ENCODE measurements at regions not wholly inside any gene's neighbourhood (a gene's known extent, or its start where the extent isn't known, plus 50 kb on each side); places are given as distances from the start of the nearest gene placed in this dataset.
A peak's percentile ranks its signal among the peaks of the same experiment; 100 is the strongest.

GRCh38 chr22:22954656-22955055, 67.0 kb downstream of the IGLL5 start:
- no peak for DNase-seq (ENCODE audit: low read depth)

GRCh38 chr22:22955276-22955798, 67.7 kb downstream of the IGLL5 start:
- no peak for TF ChIP-seq CTCF (IDR thresholded peaks at IDR 0.05; ENCODE audit: control insufficient read depth, insufficient read depth, low read depth, low read length, missing control alignments)
- no peak for DNase-seq (ENCODE audit: low read depth)
- H3K4me3 ChIP-seq (ENCODE audit: control insufficient read depth, low read depth, low read length) = no peak overlapping the region

More at GRCh38 chr22:22954656-22955055, 67.0 kb downstream of the IGLL5 start:
- TF ChIP-seq CTCF (IDR thresholded peaks at IDR 0.05; ENCODE audit: control insufficient read depth, insufficient read depth, low read depth, low read length, missing control alignments) = peak; percentile 35
- no peak overlapping the region for H3K4me3 ChIP-seq (ENCODE audit: control insufficient read depth, low read depth, low read length)

- DNase-seq (ENCODE audit: low read depth) = peak; percentile 39
- no peak overlapping the region for H3K4me3 ChIP-seq (ENCODE audit: control insufficient read depth, low read depth, low read length)
- peak; percentile 91 for TF ChIP-seq CTCF (IDR thresholded peaks at IDR 0.05; ENCODE audit: control insufficient read depth, insufficient read depth, low read depth, low read length, missing control alignments)
These were observed 68.4 kb downstream of the IGLL5 start for GRCh38 chr22:22955866-22956535.

GRCh38 chr22:22957090-22957489, 69.5 kb downstream of the IGLL5 start:
- no peak for TF ChIP-seq CTCF (IDR thresholded peaks at IDR 0.05; ENCODE audit: control insufficient read depth, insufficient read depth, low read depth, low read length, missing control alignments)
- no peak overlapping the region for H3K4me3 ChIP-seq (ENCODE audit: control insufficient read depth, low read depth, low read length)
- DNase-seq (ENCODE audit: low read depth) = no peak

- DNase-seq (ENCODE audit: low read depth) = no peak
- H3K4me3 ChIP-seq (ENCODE audit: control insufficient read depth, low read depth, low read length) = no peak overlapping the region
- no peak for TF ChIP-seq CTCF (IDR thresholded peaks at IDR 0.05; ENCODE audit: control insufficient read depth, insufficient read depth, low read depth, low read length, missing control alignments)
These were observed 71.0 kb downstream of the IGLL5 start for GRCh38 chr22:22958621-22959020.

GRCh38 chr22:22959147-22959827, 71.7 kb downstream of the IGLL5 start:
- peak; percentile 83 for TF ChIP-seq CTCF (IDR thresholded peaks at IDR 0.05; ENCODE audit: control insufficient read depth, insufficient read depth, low read depth, low read length, missing control alignments)
- no peak overlapping the region for H3K4me3 ChIP-seq (ENCODE audit: control insufficient read depth, low read depth, low read length)
- DNase-seq (ENCODE audit: low read depth) = no peak

Measured in AG09309 (cell line).